B cell (primary cell): ENCODE measurements at regions not wholly inside any gene's neighbourhood (a gene's known extent, or its start where the extent isn't known, plus 50 kb on each side); places are given as distances from the start of the nearest gene placed in this dataset.

Source experiments
- ATAC-seq: fragments of 200-7000 bp; cut with Tn5 transposase; one replicate; pipeline ENCODE4 v1.10.0; 2021; ENCODE audit warnings: low read depth, mild to moderate bottlenecking, moderate number of reproducible peaks, moderate library complexity
- CTCF ChIA-PET: fragments of 350-600 bp; sonication (Branson Sonifier 250); formaldehyde crosslinking; loops from one replicate; lab custom pipeline; 2021; ENCODE audit warnings: antibody characterized with exemption, inconsistent platforms; lab: Charles Lee
- POLR2A ChIA-PET: fragments of 350-600 bp; sonication (Branson Sonifier 250); formaldehyde crosslinking; loops from one replicate; lab custom pipeline; 2021; ENCODE audit warnings: antibody characterized with exemption; lab: Charles Lee
- DNase-seq: peaks from one replicate; pipeline ENCODE4 v3.0.0; 2013
- H2AFZ ChIP-seq: 2 replicates; pipeline ENCODE4 v1.6.1; 2012; ENCODE audit warnings: mild to moderate bottlenecking, low read depth, low read length; ENCODE audit not compliant: insufficient read depth, poor library complexity, severe bottlenecking
- H3K27ac ChIP-seq, 2 donors: 1 replicate in 1 of 2; 2 replicates in 1 of 2; pipeline ENCODE4 v1.5.1; 2012 to 2013; ENCODE audit warnings: low read length in 2 of 2, mild to moderate bottlenecking in 2 of 2, moderate library complexity in 1 of 2
- H3K27me3 ChIP-seq, 4 experiments: fragments of 200-600 bp in 1 of 4; sonication (generic) in 1 of 4; replicated peaks in 1 of 4; 1 replicate in 2 of 4; 2 replicates in 2 of 4; pipeline versions ENCODE4 v1.6.1 to v1.7.0; 2013 to 2016; ENCODE audit warnings: low read length in 3 of 4, mild to moderate bottlenecking in 2 of 4, mixed read lengths in 1 of 4, moderate library complexity in 1 of 4; ENCODE audit not compliant: insufficient read depth in 4 of 4, control insufficient read depth in 3 of 4; ENCODE audit errors: control extremely low read depth in 1 of 4
- H3K36me3 ChIP-seq, 2 experiments: replicated peaks in 1 of 2; 1 replicate in 1 of 2; 2 replicates in 1 of 2; pipeline versions ENCODE4 v1.6.1 to v1.7.1; 2013; ENCODE audit warnings: low read length in 1 of 2; ENCODE audit not compliant: insufficient read depth in 2 of 2, control insufficient read depth in 1 of 2; ENCODE audit errors: control extremely low read depth in 1 of 2, extremely low read depth in 1 of 2
- H3K4me1 ChIP-seq, 2 donors: fragments of 200-600 bp in 1 of 2; sonication (generic) in 1 of 2; 1 replicate in 1 of 2; 2 replicates in 1 of 2; pipeline versions ENCODE4 v1.5.1 to v1.6.1; 2013 to 2017; ENCODE audit warnings: low read length in 2 of 2; ENCODE audit not compliant: control insufficient read depth in 2 of 2, insufficient read depth in 2 of 2
- H3K4me2 ChIP-seq: replicated peaks from 2 replicates; pipeline ENCODE3; 2012; ENCODE audit warnings: mild to moderate bottlenecking, low read depth, low read length; ENCODE audit not compliant: poor library complexity, severe bottlenecking
- H3K4me3 ChIP-seq, 5 experiments: fragments of 200-600 bp in 1 of 5; sonication (generic) in 1 of 5; 1 replicate in 3 of 5; 2 replicates in 2 of 5; pipeline versions ENCODE4 v1.5.1 to v1.7.0; 2011 to 2016; ENCODE audit warnings: low read length in 4 of 5, mild to moderate bottlenecking in 4 of 5, low read depth in 2 of 5, control low read depth in 1 of 5, moderate library complexity in 1 of 5; ENCODE audit not compliant: insufficient read depth in 1 of 5; ENCODE audit errors: control extremely low read depth in 1 of 5, extremely low read depth in 1 of 5
- H3K79me2 ChIP-seq: fragments of 200-600 bp; sonication (generic); one replicate; pipeline ENCODE4 v1.6.0; 2016; ENCODE audit warnings: low read length; ENCODE audit not compliant: control insufficient read depth, insufficient read depth
- H3K9ac ChIP-seq: fragments of 200-600 bp; sonication (generic); 2 replicates; pipeline ENCODE4 v1.6.1; 2017; ENCODE audit warnings: mild to moderate bottlenecking, low read length, moderate library complexity
- H3K9me3 ChIP-seq, 3 donors: one replicate each; pipeline versions ENCODE4 v1.6.1 to v1.7.1; 2013; ENCODE audit warnings: low read length in 2 of 3; ENCODE audit not compliant: control insufficient read depth in 2 of 3, insufficient read depth in 1 of 3; ENCODE audit errors: control extremely low read depth in 1 of 3
- H4K20me1 ChIP-seq: 2 replicates; pipeline ENCODE4 v1.6.0; 2012; ENCODE audit warnings: mild to moderate bottlenecking, low read length; ENCODE audit not compliant: insufficient read depth, control insufficient read depth, poor library complexity, severe bottlenecking
- H3K27ac Mint-ChIP-seq: one replicate; pipeline ENCODE4 v1.8.0; 2021; ENCODE audit warnings: mixed read lengths
- H3K27me3 Mint-ChIP-seq: one replicate; pipeline ENCODE4 v1.8.0; 2021; ENCODE audit warnings: mixed read lengths
- H3K4me1 Mint-ChIP-seq: one replicate; pipeline ENCODE4 v1.8.0; 2021; ENCODE audit warnings: mixed read lengths
- H3K4me3 Mint-ChIP-seq: one replicate; pipeline ENCODE4 v1.8.0; 2021; ENCODE audit warnings: mixed read lengths
- H3K9me3 Mint-ChIP-seq: one replicate; pipeline ENCODE4 v1.8.0; 2022; ENCODE audit warnings: mixed read lengths; ENCODE audit not compliant: insufficient read depth
- EZH2 ChIP-seq: IDR thresholded peaks from 2 replicates; pipeline ENCODE4 v1.6.1; 2012; ENCODE audit warnings: borderline replicate concordance, low read depth, mild to moderate bottlenecking, moderate library complexity, low read length; ENCODE audit not compliant: insufficient read depth, poor library complexity, severe bottlenecking
- WGBS: methylation state at CpG from one replicate; pipeline ENCODE4 v1.1.5; 2013; ENCODE audit warnings: missing lambda C conversion rate; ENCODE audit not compliant: insufficient coverage; 5-methylcytosine and 5-hydroxymethylcytosine counted together
- intact Hi-C: fragments of 100-400 bp; cut with micrococcal nuclease; formaldehyde crosslinking; loops from one replicate; pipeline ENCODE4 v1.10.0; 2022
- TF ChIP-seq, protein P1 (sequence below): fragments of 200-600 bp; IDR thresholded peaks from one replicate; pipeline ENCODE4 v1.8.0; 2022; ENCODE audit warnings: antibody characterized with exemption, mild to moderate bottlenecking

DNA sequence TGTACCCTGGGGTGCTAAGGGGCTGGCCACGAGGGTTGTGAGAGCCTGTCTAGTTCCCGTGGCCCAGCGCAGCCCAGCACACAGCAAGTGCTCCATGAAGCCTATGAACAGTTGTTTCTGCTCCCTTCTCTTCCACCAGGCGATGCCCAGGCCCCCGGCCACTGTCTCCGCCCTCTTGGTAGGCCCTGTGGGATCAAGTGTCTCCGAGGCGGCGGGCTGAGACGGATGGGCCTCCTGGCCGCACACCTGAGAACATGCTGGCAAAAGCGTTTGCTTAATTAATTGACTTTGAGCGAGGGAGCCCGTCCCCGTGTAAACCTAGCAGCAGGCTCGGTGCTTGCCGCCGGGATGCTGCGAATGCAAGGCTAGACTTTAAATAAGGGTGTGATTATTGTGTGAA is 129.7 kb upstream of the GSE1 start:
- Histone ChIP-seq H3K36me3 (no peaks in the 10 kb centered on the region), H3K4me2 (no peak overlapping the region), H3K27ac (no peak overlapping the region), H2AFZ (no peak overlapping the region), H3K4me1 (peaks cover 11 to 14% of the 10 kb centered on the region in 2 donors), H3K9me3 (no peaks in the 10 kb centered on the region), H3K9ac (no peak overlapping the region), H4K20me1 (no peaks in the 10 kb centered on the region), H3K4me3 (no peak overlapping the region), H3K27me3 (peaks cover 0 to 22% (median 7%) of the 10 kb centered on the region in 4 experiments), H3K79me2 (no peaks in the 10 kb centered on the region)
- intact Hi-C loops = loop anchor here (5.0 kb wide), 1 partner anchor 74 kb away; no protein-coding TSS in a partner anchor
- H3K9me3 Mint-ChIP-seq = no peaks in the 10 kb centered on the region
- ChIA-PET CTCF (no interaction called here), POLR2A (no interaction called here)
- WGBS = 91% methylated on average over 19 of the region's 19 CpGs
- peaks cover 15% of the 10 kb centered on the region for H3K27me3 Mint-ChIP-seq
- H3K4me3 Mint-ChIP-seq = no peak overlapping the region
- DNase-seq (no peak), ATAC-seq (no peak)
- no peak overlapping the region for H3K27ac Mint-ChIP-seq
- TF ChIP-seq, protein P1, sequence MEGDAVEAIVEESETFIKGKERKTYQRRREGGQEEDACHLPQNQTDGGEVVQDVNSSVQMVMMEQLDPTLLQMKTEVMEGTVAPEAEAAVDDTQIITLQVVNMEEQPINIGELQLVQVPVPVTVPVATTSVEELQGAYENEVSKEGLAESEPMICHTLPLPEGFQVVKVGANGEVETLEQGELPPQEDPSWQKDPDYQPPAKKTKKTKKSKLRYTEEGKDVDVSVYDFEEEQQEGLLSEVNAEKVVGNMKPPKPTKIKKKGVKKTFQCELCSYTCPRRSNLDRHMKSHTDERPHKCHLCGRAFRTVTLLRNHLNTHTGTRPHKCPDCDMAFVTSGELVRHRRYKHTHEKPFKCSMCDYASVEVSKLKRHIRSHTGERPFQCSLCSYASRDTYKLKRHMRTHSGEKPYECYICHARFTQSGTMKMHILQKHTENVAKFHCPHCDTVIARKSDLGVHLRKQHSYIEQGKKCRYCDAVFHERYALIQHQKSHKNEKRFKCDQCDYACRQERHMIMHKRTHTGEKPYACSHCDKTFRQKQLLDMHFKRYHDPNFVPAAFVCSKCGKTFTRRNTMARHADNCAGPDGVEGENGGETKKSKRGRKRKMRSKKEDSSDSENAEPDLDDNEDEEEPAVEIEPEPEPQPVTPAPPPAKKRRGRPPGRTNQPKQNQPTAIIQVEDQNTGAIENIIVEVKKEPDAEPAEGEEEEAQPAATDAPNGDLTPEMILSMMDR = no peak
- no peak for TF ChIP-seq EZH2
- H3K4me1 Mint-ChIP-seq = peaks cover 15% of the 10 kb centered on the region

DNA sequence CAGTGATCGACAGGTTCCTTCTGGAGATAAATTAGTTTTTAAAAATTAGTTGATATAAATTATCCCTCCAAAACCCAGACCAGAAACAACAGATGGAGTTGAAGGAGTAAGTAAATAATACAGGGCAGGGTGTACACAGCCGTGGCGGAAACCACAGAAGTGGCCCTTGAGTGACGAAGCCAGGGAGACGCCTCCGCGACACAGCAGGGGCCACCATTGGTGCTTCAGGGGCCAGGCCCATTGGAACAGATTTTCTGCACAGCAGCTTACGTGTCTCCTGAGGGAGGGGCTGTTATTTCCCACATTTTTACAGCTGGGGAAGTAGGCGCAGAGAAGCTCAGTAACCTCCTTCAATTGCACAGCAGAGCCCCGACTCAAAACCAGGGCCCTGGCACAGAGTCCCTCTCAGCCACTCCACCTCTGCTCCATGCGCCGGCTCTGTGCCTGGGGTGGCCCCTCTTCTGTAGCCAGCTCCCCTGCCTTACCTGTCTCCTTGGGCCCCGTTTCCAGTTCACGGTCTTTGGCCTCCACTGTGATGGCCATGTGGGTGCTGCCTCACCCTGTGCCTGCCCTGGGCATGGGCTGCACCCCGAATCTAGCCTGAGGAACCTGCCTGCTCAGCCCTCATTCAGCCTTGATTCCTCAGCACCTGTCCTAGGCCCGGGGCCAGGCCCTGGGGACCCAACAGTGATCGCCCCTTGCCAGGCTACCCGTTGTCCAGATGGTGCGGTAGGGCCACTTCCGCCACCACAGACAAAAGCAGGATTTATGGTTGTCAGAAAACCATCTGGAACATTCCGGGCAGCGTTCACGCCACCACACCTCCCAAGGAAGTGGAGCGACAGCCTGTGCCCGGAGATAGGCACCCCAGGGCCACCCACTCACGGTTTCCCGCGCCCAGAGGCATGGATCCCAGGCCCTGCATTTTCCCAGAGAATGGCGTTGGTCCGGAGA is 128.5 kb upstream of the GSE1 start:
- POLR2A ChIA-PET = no interaction called here
- Histone ChIP-seq H3K79me2 (no peaks in the 10 kb centered on the region), H3K27me3 (peaks cover 0 to 23% (median 7%) of the 10 kb centered on the region in 4 experiments), H3K4me3 (no peak overlapping the region), H3K36me3 (no peaks in the 10 kb centered on the region), H3K9me3 (no peaks in the 10 kb centered on the region), H3K9ac (no peak overlapping the region), H3K4me1 (peaks cover 11 to 14% of the 10 kb centered on the region in 2 donors), H2AFZ (no peak overlapping the region), H3K4me2 (no peak overlapping the region), H4K20me1 (no peaks in the 10 kb centered on the region), H3K27ac (no peak overlapping the region)
- 72% methylated on average over 29 of the region's 30 CpGs for WGBS
- ATAC-seq (no peak), DNase-seq (no peak)
- Mint-ChIP-seq H3K4me3 (no peak overlapping the region), H3K27me3 (peaks cover 19% of the 10 kb centered on the region), H3K4me1 (peaks cover 15% of the 10 kb centered on the region), H3K27ac (no peak overlapping the region), H3K9me3 (no peaks in the 10 kb centered on the region)
- intact Hi-C loops = loop anchor here (5.0 kb wide), 1 partner anchor 73 kb away; no protein-coding TSS in a partner anchor
- TF ChIP-seq, protein P1 = no peak
- no peak for TF ChIP-seq EZH2
- CTCF ChIA-PET = no interaction called here
